HFF-Myc (cell line): ENCODE measurements at regions not wholly inside any gene's neighbourhood (a gene's known extent, or its start where the extent isn't known, plus 50 kb on each side); places are given as distances from the start of the nearest gene placed in this dataset.

Experiments
- DNase-seq: peaks from one replicate; pipeline ENCODE4 v3.0.0-alpha.2; 2011; ENCODE audit warnings: low read depth; ENCODE audit errors: extremely low read depth
- H3K4me3 ChIP-seq: replicated peaks from 2 replicates; pipeline ENCODE4 v1.5.1; 2011; ENCODE audit warnings: low read depth, mild to moderate bottlenecking, control low read depth, low read length
- TF ChIP-seq, protein P1 (sequence below): IDR thresholded peaks from 2 replicates; pipeline ENCODE4 v1.5.1; 2012; ENCODE audit warnings: mild to moderate bottlenecking, low read depth, low read length, control low read depth; ENCODE audit errors: missing control alignments

DNA sequence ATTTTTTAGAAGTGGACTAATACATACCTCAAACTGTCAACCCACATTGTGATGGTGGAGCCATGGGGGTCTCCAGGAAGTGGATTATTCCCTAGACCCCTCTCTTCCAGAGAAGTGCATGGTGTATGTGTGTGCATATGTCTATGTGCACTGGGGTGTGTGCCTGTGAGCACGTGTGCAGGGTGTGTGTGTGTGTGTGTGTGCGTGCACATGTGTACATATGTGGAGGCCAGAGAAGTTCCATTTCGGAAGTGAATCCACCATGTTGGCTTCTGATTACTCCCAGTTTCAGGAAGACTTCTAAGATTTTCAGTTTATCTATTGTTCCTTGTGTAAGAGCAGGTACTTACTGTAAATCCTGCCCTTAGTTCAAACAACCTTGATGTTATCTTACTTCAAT lies 208.5 kb upstream of the SULF2 start:
- H3K4me3 ChIP-seq, result no peak overlapping the region
- DNase-seq, result no peak
- TF ChIP-seq, protein P1, sequence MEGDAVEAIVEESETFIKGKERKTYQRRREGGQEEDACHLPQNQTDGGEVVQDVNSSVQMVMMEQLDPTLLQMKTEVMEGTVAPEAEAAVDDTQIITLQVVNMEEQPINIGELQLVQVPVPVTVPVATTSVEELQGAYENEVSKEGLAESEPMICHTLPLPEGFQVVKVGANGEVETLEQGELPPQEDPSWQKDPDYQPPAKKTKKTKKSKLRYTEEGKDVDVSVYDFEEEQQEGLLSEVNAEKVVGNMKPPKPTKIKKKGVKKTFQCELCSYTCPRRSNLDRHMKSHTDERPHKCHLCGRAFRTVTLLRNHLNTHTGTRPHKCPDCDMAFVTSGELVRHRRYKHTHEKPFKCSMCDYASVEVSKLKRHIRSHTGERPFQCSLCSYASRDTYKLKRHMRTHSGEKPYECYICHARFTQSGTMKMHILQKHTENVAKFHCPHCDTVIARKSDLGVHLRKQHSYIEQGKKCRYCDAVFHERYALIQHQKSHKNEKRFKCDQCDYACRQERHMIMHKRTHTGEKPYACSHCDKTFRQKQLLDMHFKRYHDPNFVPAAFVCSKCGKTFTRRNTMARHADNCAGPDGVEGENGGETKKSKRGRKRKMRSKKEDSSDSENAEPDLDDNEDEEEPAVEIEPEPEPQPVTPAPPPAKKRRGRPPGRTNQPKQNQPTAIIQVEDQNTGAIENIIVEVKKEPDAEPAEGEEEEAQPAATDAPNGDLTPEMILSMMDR, result no peak

DNA sequence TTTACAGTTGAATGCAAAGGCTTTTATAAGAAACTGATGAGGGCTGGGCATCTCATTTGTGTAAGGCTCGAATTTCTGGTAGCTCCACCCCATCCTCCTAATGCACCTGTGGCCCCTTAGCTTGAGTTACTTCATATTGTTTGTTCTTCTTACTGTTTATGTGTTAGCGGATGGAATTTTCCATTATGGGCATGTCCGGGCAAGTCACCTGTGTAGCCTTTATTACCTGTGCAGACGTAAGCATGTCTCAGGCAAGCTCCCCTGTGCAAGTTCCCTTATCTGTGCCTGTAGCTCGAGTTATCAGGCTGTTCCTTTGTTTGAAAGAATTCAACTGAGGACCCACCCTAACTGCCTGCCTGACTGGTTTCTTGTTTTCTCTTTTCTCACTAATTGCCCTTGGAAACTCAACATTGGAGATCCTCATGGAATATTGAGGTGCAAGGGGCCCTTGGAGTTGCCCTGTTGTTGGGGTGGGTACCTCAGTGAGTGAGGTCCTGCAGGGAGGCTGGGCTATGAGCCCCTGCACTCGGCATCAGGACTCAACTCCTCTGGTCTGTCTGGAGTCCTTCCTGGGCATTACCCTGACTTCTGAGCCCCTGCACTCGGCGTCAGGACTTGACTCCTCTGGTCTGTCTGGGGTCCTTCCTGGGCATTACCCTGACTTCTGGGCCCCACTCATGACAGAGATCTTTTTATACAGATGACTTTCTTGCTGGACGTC lies 207.9 kb upstream of the SULF2 start:
- DNase-seq, result no peak
- TF ChIP-seq, protein P1, result no peak

DNA sequence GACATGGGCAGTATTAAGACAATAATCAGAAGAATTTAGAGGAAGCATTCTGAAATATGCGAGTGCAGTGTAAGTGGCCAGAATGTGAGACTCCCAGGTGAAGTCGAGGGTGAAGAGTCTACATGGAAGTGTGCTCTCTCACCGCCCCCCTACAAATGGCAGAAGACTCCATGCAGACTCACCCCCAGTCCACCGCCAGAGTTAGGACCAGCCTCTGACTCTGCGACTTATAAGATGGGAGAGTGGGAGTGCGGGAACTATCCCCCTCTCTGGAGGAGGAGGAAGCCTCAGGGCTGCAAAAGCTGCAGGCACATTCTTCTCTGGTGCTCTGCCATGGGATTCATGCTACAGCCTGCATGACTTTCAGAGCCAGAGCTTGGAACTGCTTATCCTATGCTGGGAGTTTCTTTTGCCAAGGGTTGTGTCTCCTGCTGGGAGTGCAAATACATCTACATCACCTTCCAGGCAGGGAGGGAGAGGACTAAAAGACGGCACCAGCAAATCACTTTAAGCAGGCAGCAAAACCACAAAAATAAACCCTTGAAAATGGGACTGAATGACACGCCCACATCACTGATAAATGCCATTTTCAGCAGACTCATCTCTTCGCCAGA lies 206.7 kb upstream of the SULF2 start:
- TF ChIP-seq, protein P1, result no peak
- no peak overlapping the region for H3K4me3 ChIP-seq
- no peak for DNase-seq

More for the DNA sequence above, 207.9 kb upstream of the SULF2 start:
- no peak overlapping the region for H3K4me3 ChIP-seq

DNA sequence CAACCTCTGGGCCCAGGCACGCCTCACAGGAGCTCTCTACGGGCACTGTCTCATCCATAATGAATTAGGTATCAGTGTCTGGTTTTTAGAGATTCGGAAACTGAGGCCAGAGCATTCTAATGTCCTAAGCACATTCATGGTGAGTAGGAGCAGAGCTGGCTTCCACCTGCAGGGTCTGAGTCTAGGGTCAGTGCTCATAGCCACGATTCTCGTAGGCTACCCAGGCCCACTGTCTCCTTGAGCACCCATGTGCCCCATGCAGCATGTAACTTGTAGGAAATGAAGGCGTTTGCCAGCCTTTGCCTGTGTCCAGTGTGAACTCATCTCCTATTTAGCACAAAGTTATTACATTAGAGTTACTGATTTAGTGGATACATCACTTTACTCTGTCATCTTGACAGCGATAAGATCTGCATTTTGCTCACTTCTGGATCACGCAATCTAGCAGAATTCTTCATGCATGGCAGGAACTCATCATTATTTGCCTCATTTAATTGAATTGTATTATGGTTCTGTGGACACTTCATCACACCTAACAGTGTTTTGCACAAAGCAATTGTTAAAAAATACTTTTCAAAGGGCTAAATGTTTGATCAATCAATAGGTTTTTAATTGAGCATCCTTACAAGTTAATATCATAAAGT lies 205.3 kb upstream of the SULF2 start:
- TF ChIP-seq, protein P1, result no peak

DNA sequence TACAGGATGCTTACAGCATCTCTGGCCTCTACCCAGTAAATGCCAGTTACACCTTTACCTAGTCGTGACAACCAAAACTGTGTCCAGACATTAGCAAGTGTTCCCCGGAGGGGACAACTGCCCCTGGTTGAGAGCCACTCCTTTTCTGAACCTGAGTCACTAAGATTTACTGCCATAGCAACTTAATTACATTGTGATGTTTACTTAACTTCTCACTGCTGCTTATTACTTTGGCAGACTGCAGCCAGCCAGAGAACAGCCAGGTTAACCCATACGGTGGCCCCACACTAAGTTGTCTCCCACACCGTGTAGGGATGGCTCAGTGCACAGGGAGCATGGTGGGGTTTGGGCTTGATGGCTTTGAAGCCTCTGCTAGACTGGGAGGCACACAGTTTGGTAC lies 204.7 kb upstream of the SULF2 start:
- TF ChIP-seq, protein P1, result no peak

More for the DNA sequence above, 205.3 kb upstream of the SULF2 start:
- DNase-seq, result no peak
- no peak overlapping the region for H3K4me3 ChIP-seq

DNA sequence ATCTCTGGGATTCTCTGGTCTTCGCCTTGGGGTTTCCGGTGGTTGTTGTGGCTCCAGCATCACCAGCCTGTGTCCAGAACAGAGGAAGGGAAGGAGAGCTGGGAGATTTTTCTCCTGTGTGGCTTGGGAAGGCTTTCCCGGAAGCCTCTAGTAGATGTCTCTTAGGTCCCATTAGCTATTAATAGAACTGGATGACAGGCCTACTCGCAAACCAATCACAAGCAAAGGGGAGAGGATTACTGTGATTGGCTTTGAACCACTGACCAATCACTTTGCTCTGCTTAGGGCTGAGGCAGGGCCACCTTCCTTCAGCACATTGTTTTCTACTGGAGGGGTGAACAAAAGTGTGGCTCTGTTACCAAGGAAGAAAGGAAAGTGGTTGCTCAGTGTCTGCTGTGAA lies 203.4 kb upstream of the SULF2 start:
- DNase-seq, result no peak
- TF ChIP-seq, protein P1, result no peak
- H3K4me3 ChIP-seq, result no peak overlapping the region

More for the DNA sequence above, 204.7 kb upstream of the SULF2 start:
- no peak for DNase-seq
- no peak overlapping the region for H3K4me3 ChIP-seq
